Spleen (tissue), 7 donors: ENCODE measurements at regions not wholly inside any gene's neighbourhood (a gene's known extent, or its start where the extent isn't known, plus 50 kb on each side); places are given as distances from the start of the nearest gene placed in this dataset.

Experiments
- CTCF ChIP-seq, 11 experiments: fragments of 200-600 bp in 7 of 11; fragments of 450-650 bp in 4 of 11; sonication (generic) in 4 of 11; IDR thresholded peaks in 8 of 11; conservative IDR thresholded peaks in 3 of 11; 1 replicate in 7 of 11; 2 replicates in 4 of 11; pipeline versions ENCODE4 v1.4.0 to v1.8.0; 2016 to 2021; ENCODE audit warnings: antibody characterized with exemption in 11 of 11, inconsistent platforms in 4 of 11, mild to moderate bottlenecking in 1 of 11
- POLR2A ChIP-seq, 3 donors: fragments of 450-650 bp; IDR thresholded peaks; one replicate each; pipeline ENCODE4 v1.5.1; 2017; ENCODE audit warnings: antibody characterized with exemption in 3 of 3, mild to moderate bottlenecking in 1 of 3
- donor health status: DM: no; HTN: no; CAD: no; lungs with moderate emphysema.
- donor health status: DM: no; HTN: no; CAD: no.
- donor health status: DM: no; HTN: no; CAD: no.

GRCh38 chr15:53126144-53126543 is 336.0 kb upstream of the ONECUT1 start:
- no peak for TF ChIP-seq CTCF (IDR thresholded peaks at IDR 0.05 in 8 of 11, conservative IDR thresholded peaks at IDR 0.05 in 3 of 11)
- no peak for TF ChIP-seq POLR2A (IDR thresholded peaks at IDR 0.05)
